GM12891 (cell line): ENCODE measurements at regions not wholly inside any gene's neighbourhood (a gene's known extent, or its start where the extent isn't known, plus 50 kb on each side); places are given as distances from the start of the nearest gene placed in this dataset.

Experiments used
- DNase-seq: peaks from one replicate; pipeline ENCODE4 v3.0.0; 2011; ENCODE audit warnings: low spot score; ENCODE audit not compliant: insufficient read length
- FAIRE-seq: peaks from 2 replicates; lab custom pipeline; 2011; peaks lifted over from hg19 to GRCh38; lab: Jason Lieb, UNC
- PAX5 ChIP-seq: IDR thresholded peaks from 2 replicates; pipeline ENCODE4 v1.6.1; 2011; ENCODE audit warnings: low read length, moderate library complexity, mild to moderate bottlenecking; ENCODE audit not compliant: insufficient read depth, severe bottlenecking
- POLR2A ChIP-seq: IDR thresholded peaks from 2 replicates; pipeline ENCODE4 v1.6.1; 2011; ENCODE audit warnings: low read depth, low read length, control low read depth
- POLR2AphosphoS5 ChIP-seq: IDR thresholded peaks from 2 replicates; pipeline ENCODE4 v1.6.1; 2011; ENCODE audit warnings: low read depth, low read length, control low read depth
- POU2F2 ChIP-seq: IDR thresholded peaks from 2 replicates; pipeline ENCODE4 v1.6.1; 2011; ENCODE audit warnings: low read depth, mild to moderate bottlenecking, control low read depth, low read length, moderate library complexity
- SPI1 ChIP-seq: IDR thresholded peaks from 2 replicates; pipeline ENCODE4 v1.6.1; 2011; ENCODE audit warnings: low read depth, low read length, control low read depth
- TAF1 ChIP-seq: IDR thresholded peaks from 2 replicates; pipeline ENCODE4 v1.6.1; 2011; ENCODE audit warnings: low read depth, low read length, control low read depth

DNA sequence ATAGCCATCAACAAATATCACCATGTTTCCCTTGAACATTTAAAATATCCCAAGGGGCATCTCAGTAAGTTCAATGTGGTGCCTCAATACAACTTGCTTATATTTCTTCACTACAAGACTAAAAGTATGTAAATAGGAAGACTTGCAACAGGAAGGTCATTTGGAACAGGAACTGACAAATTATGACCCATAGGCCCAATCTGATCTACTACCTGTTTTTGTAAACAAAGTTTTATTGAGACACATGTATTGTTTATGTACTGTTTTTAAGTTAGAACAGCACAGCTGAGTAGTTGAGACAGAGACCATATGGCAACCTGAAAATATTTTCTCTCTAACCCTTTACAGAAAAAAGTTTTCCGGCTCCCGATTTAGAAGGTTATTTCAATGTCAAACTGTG is 154.8 kb upstream of the TFPI start:
- DNase-seq (no peak), FAIRE-seq (no peak)
- TF ChIP-seq SPI1 (no peak), POLR2AphosphoS5 (no peak), POLR2A (no peak), POU2F2 (no peak), PAX5 (no peak), TAF1 (no peak)

DNA sequence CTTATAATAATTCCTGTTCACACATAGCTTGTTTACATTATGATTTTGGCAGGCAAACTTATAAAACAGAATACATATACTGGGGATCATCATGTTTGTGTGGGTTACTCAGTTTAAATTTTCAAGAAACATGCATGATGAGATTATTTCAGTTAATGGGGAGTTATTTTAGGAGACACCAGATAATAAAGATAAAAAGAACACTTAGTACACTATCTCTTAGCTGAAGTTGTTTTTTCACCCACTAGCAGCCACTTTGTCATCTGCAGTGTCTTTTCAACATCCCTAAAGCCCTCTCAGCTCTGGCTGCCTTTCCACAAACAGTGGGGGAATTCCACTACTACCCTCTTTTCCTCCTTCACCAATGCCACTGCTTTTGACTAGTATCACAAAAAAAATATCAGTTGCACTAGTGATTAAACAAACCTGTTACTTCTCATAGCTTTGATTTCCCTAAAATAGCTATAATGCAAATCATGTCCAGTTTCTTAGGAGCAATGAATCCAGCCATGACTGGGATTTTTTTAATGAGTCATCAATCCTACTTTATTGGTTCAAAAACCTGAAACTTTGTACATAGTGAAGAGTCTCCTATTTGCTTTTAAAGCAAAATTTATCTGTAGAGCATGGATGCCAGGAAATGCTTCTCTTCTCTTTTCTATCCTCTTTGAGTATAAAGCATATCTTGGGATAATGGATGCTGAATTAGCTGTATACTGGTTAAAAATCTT is 156.7 kb upstream of the TFPI start:
- DNase-seq (no peak), FAIRE-seq (no peak)
- no peak for TF ChIP-seq POLR2AphosphoS5
- no peak for TF ChIP-seq POLR2A
- TF ChIP-seq TAF1 = no peak
- no peak for TF ChIP-seq POU2F2
- TF ChIP-seq PAX5 = no peak
- no peak for TF ChIP-seq SPI1

DNA sequence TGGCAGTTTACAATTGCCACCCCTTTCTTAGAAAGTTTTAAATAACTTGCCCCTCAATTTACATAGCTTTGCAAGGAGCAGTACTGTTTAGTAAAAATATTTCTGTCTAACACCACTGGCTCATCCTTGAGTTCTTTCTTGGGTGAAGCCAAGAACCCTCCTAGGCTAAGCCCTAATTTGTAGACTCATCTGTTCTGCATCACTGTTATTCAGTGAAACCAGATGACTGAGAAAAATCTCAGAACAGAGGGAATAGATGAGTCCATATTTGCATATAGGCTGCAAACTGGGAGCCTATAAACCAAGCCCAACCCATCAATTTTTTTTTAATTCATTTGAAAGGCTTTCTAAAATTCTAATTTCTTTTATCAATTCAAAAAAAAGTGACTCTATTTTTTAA is 161.4 kb upstream of the TFPI start:
- DNase-seq (no peak), FAIRE-seq (no peak)
- TF ChIP-seq POLR2AphosphoS5 (no peak), POU2F2 (no peak), POLR2A (no peak), TAF1 (no peak), PAX5 (no peak), SPI1 (no peak)

DNA sequence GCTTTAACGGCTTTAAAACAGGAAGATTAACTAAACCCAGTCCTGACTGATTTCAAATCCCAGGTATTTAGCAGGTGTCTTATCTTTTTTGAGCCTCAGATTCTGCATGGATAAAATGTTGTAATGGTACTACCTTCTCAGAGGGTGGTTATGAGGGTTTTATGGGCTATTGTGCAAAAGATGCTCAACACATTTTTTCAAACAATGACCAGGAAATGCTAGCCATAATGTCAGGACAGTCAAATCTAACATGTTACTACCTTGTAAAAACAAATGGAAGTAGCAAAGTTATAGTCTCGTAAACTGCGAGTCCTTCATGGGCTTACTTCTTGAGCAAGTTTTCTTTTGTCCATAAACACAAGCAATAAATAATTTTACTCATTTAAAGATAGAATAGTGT is 162.1 kb upstream of the TFPI start:
- no peak for TF ChIP-seq PAX5
- TF ChIP-seq SPI1 = no peak
- TF ChIP-seq POU2F2 = no peak
- no peak for TF ChIP-seq POLR2AphosphoS5
- no peak for TF ChIP-seq POLR2A
- no peak for TF ChIP-seq TAF1
- DNase-seq (no peak), FAIRE-seq (no peak)

DNA sequence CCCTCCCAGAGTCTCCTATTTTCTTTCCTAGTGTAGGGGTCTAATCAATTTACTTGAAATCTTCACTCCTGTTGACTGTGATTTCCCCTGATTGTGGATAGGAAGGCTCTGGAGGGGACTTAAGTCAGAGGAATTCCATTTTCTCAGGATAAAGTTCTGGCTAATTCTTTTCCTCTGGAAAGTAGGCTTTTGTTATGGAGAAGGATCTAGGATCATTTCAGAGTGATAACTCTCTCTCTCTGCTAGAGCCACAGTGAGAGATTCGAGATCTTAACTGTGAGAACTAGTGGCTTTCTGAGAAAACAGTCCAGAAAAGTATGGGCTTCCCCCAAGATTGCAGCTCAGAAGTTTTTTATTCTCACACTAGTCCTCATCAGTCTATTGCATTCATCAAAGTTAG is 163.9 kb upstream of the TFPI start:
- TF ChIP-seq POU2F2 = no peak
- TF ChIP-seq SPI1 = no peak
- no peak for TF ChIP-seq PAX5
- no peak for TF ChIP-seq POLR2A
- TF ChIP-seq TAF1 = no peak
- TF ChIP-seq POLR2AphosphoS5 = no peak
- FAIRE-seq (no peak), DNase-seq (no peak)

DNA sequence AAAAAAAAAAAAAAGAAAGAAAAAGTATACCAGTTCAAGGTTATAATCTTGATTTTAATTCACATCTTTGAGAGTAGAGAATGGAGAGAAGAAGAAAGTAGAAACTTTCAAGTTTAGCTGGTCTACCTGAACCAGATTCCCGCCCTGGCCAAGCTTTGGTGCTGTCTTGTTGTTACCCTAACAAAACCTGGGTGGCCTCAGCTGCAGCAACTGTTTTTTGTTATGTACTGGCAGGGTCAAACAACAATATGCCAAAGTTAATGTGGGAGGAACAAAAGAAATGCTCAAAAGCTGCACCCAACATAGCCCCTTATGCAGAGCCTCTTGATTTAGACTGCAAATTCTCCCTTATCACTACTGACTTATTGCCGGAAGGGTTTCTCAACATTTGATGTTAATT is 165.3 kb upstream of the TFPI start:
- no peak for FAIRE-seq
- TF ChIP-seq POLR2A (no peak), TAF1 (no peak), SPI1 (no peak)
- DNase-seq = no peak

DNA sequence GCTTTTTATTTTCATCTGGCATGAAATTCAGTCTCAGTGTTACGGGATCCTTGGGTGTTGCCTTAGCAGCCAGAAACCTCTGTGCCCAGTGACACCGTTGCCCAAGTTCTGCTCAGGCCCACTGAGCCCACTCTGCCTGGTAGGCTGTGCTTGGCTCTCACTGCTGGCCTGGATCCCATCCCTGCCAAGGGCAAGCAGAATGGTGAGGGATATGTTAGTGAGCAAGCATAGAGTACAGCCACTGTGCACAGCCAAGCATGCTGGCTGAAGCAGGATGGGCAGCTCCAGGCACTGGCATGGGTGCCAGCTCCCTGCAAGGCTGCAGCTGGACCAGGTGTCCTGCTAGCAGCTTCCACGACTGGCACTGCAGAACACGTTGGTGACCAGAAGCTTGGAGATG is 194.7 kb upstream of the TFPI start:
- FAIRE-seq = no peak
- DNase-seq = no peak
- TF ChIP-seq POLR2A = no peak
- TF ChIP-seq POU2F2 = no peak
- no peak for TF ChIP-seq TAF1
- TF ChIP-seq POLR2AphosphoS5 = no peak

DNA sequence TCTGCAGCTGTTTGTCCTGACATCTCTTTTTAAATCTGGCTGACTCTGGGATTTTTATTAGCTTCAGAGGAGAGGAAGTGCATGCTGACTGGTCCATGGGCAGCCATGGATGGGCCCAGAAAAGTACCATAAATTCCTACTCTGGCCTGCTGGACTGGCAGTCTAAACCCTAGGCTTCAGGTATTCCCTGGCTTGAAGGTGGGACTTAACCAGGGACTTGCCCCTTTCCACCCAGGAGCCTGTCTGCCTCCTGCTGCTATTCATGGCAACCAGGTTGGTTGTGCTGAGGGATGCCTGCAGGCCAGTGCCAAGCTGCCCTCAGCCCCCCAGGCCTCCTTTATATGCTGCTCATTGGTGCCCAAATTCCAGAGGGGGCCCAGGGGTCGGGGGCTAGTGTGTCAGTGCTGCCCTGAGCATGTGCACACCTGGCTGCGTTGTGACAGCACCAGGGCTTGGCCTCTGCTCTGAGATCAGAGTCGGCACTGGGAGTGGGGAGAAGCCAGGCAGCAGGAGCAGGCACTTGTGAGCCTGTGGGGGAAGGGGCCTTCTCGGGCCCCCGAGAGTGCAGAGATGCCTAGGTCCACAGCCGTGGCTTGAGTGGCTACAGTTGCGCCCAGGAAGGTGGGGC is 195.7 kb upstream of the TFPI start:
- FAIRE-seq (no peak), DNase-seq (no peak)
- TF ChIP-seq TAF1 (no peak), POU2F2 (no peak), PAX5 (no peak), POLR2A (no peak), SPI1 (no peak), POLR2AphosphoS5 (no peak)

DNA sequence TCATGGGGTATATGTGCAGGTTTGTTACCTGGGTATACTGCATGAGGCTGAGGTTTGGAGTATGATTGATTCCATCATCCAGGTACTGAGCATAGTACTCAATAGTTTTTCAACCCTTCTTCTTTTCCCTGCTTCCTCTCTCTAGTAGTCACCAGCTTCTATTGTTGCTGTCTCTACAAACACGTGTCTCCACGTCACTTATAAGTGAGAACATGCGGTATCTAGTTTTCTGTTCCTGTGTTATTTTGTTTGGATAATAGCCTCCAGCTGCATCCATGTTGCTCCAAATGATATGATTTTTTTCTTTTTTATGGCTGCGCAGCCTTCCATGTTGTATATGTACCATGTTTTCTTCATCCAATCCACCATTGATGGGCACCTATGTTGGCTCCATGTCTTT is 214.8 kb upstream of the TFPI start:
- no peak for TF ChIP-seq POU2F2
- no peak for TF ChIP-seq SPI1
- TF ChIP-seq PAX5 = no peak
- no peak for TF ChIP-seq POLR2A
- TF ChIP-seq POLR2AphosphoS5 = no peak
- no peak for TF ChIP-seq TAF1
- no peak for FAIRE-seq
- no peak for DNase-seq

DNA sequence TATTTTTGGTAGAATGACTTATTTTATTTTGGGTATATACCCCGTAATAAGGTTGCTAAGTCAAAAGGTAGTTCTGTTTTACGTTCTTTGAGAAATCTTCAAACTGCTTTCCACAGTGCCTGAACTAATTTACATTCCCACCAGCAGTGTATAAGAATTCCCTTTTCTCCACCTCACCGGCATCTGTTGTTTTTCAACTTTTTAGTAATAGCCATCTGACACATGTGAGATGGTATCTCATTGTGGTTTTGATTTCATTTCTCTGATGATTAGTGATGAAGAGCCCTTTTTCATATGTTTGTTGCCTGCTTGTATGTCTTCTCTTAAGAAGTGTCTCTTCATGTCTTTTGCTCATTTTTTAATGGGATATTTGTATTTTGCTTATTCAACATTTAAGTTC is 215.2 kb upstream of the TFPI start:
- TF ChIP-seq PAX5 (no peak), TAF1 (no peak), POLR2A (no peak), POLR2AphosphoS5 (no peak), SPI1 (no peak), POU2F2 (no peak)
- no peak for DNase-seq
- no peak for FAIRE-seq
